ENCODE measurements at regions not wholly inside any gene's neighbourhood (a gene's known extent, or its start where the extent isn't known, plus 50 kb on each side); places are given as distances from the start of the nearest gene placed in this dataset.

DNA sequence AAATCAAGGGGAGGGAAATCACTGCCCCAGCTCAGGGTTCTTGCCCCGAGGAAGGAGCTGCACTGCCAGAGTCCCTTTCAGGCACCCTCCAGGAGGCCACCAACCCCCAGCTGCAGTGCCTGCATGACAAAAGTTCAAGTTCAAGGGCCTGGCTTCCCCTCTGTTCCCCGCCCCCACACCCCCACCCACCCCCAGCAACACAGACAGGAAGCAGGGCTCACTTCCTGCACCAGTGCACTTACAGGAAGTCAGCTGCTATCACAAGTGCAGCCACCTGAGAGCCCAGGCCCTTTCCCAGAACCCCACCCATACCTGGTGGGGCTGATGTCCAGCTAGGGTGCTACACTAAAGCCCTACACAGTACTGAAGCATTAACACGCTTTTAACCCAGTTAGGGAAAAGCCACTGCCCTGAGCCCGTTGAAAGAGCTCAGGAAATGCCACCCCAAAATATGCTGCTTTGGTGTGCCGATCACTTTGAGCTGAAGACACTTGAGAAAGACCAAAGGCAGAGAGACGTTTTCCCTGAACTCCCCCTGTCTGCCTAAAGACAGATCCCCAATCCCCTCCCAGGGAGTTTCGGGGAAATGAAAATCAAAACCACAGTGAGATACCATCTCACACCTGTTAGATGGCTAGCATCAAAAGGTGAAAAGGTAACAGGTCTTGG is 109.9 kb upstream of the CAB39 start:
- no peak for TF ChIP-seq ISL1 (CRISPR knock-in tag; IDR thresholded peaks at IDR 0.05)
- TF ChIP-seq PPARA (CRISPR knock-in tag; IDR thresholded peaks at IDR 0.05; ENCODE audit: borderline replicate concordance) = no peak
- TF ChIP-seq, protein P1, sequence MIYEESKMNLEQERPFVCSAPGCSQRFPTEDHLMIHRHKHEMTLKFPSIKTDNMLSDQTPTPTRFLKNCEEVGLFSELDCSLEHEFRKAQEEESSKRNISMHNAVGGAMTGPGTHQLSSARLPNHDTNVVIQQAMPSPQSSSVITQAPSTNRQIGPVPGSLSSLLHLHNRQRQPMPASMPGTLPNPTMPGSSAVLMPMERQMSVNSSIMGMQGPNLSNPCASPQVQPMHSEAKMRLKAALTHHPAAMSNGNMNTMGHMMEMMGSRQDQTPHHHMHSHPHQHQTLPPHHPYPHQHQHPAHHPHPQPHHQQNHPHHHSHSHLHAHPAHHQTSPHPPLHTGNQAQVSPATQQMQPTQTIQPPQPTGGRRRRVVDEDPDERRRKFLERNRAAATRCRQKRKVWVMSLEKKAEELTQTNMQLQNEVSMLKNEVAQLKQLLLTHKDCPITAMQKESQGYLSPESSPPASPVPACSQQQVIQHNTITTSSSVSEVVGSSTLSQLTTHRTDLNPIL (CRISPR knock-in tag; IDR thresholded peaks at IDR 0.05; ENCODE audit: low read depth) = no peak
- TF ChIP-seq ARNTL (CRISPR knock-in tag; IDR thresholded peaks at IDR 0.05; ENCODE audit: borderline replicate concordance, low read depth) = no peak
- TF ChIP-seq ZFP3 (CRISPR knock-in tag; IDR thresholded peaks at IDR 0.05) = no peak
- no peak for TF ChIP-seq OSR1 (CRISPR knock-in tag; IDR thresholded peaks at IDR 0.05)
- TF ChIP-seq, protein P2, sequence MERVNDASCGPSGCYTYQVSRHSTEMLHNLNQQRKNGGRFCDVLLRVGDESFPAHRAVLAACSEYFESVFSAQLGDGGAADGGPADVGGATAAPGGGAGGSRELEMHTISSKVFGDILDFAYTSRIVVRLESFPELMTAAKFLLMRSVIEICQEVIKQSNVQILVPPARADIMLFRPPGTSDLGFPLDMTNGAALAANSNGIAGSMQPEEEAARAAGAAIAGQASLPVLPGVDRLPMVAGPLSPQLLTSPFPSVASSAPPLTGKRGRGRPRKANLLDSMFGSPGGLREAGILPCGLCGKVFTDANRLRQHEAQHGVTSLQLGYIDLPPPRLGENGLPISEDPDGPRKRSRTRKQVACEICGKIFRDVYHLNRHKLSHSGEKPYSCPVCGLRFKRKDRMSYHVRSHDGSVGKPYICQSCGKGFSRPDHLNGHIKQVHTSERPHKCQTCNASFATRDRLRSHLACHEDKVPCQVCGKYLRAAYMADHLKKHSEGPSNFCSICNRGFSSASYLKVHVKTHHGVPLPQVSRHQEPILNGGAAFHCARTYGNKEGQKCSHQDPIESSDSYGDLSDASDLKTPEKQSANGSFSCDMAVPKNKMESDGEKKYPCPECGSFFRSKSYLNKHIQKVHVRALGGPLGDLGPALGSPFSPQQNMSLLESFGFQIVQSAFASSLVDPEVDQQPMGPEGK (CRISPR knock-in tag; IDR thresholded peaks at IDR 0.05; ENCODE audit: borderline replicate concordance) = no peak
- TF ChIP-seq ZFP30 (CRISPR knock-in tag; IDR thresholded peaks at IDR 0.05) = no peak
- no peak for TF ChIP-seq ZC3H10 (CRISPR knock-in tag; IDR thresholded peaks at IDR 0.05)
- TF ChIP-seq RARB (CRISPR knock-in tag; IDR thresholded peaks at IDR 0.05) = no peak

All from SK-N-SH treated with all-trans-retinoic acid at 6 μM for 48 hours (cell line).